AG04449 (cell line): ENCODE measurements at regions not wholly inside any gene's neighbourhood (a gene's known extent, or its start where the extent isn't known, plus 50 kb on each side); places are given as distances from the start of the nearest gene placed in this dataset.
"Not testable (repeated sequence)": the region's sequence is repeated elsewhere in the genome, so short reads cannot be mapped to it uniquely, and the experiment has no call there.

Experiments used
- CTCF ChIA-PET: fragments of 350-600 bp; formaldehyde crosslinking; extraction: SDS; loops from one replicate; lab custom pipeline; 2021; ENCODE audit warnings: antibody characterized with exemption; lab: Yijun Ruan, JAX
- POLR2A ChIA-PET: fragments of 400-600, 350-600 bp; formaldehyde crosslinking; extraction: SDS; loops from one replicate; lab custom pipeline; 2020; ENCODE audit warnings: antibody characterized with exemption, inconsistent platforms; lab: Yijun Ruan, JAX
- DNase-seq: peaks from one replicate; pipeline ENCODE4 v3.0.0-alpha.2; 2010; ENCODE audit warnings: low read depth, low spot score
- H3K4me3 ChIP-seq: 2 replicates; pipeline ENCODE4 v1.5.1; 2011; ENCODE audit warnings: low read depth, mild to moderate bottlenecking, control low read depth, low read length
- CTCF ChIP-seq: IDR thresholded peaks from one replicate; pipeline ENCODE4 v1.5.1; 2011; ENCODE audit warnings: mild to moderate bottlenecking, moderate library complexity, low read length, control low read depth, inconsistent platforms; ENCODE audit not compliant: insufficient read depth; ENCODE audit errors: missing control alignments

GRCh38 chr4:159705334-159705733 is 602.5 kb downstream of the RAPGEF2 start:
- no peak for DNase-seq
- CTCF ChIA-PET: no interaction called here

GRCh38 chr4:159706704-159707103 is 603.8 kb downstream of the RAPGEF2 start:
- ChIA-PET POLR2A (no interaction called here), CTCF (no interaction called here)
- H3K4me3 ChIP-seq: no peak overlapping the region
- TF ChIP-seq CTCF: no peak
- no peak for DNase-seq

More at GRCh38 chr4:159705334-159705733, 602.5 kb downstream of the RAPGEF2 start:
- TF ChIP-seq CTCF: no peak
- POLR2A ChIA-PET: no interaction called here
- H3K4me3 ChIP-seq: no peak overlapping the region

GRCh38 chr4:159715180-159715579 is 612.3 kb downstream of the RAPGEF2 start:
- POLR2A ChIA-PET, CTCF ChIA-PET, H3K4me3 ChIP-seq, DNase-seq: not testable (repeated sequence)

- CTCF ChIA-PET: no interaction called here
- no peak for DNase-seq
- POLR2A ChIA-PET: no interaction called here
- no peak for TF ChIP-seq CTCF
- no peak overlapping the region for H3K4me3 ChIP-seq
Observed at GRCh38 chr4:159719531-159719930, 616.7 kb downstream of the RAPGEF2 start.

GRCh38 chr4:159722052-159722451 is 619.2 kb downstream of the RAPGEF2 start:
- TF ChIP-seq CTCF: no peak
- DNase-seq: no peak
- ChIA-PET CTCF (no interaction called here), POLR2A (interaction anchor here (0.6 kb wide), 1 partner anchor 35 kb away, joined by 3 read pairs; no protein-coding TSS in a partner anchor)
- H3K4me3 ChIP-seq: no peak overlapping the region

GRCh38 chr4:159722918-159723317 is 620.0 kb downstream of the RAPGEF2 start:
- ChIA-PET CTCF (no interaction called here), POLR2A (no interaction called here)
- TF ChIP-seq CTCF: no peak
- no peak overlapping the region for H3K4me3 ChIP-seq
- DNase-seq: no peak

GRCh38 chr4:159723341-159724048 is 620.6 kb downstream of the RAPGEF2 start:
- no peak for DNase-seq
- TF ChIP-seq CTCF: no peak
- no peak overlapping the region for H3K4me3 ChIP-seq
- CTCF ChIA-PET: no interaction called here
- POLR2A ChIA-PET: no interaction called here
